Thyroid gland (tissue), 4 donors: ENCODE measurements at regions not wholly inside any gene's neighbourhood (a gene's known extent, or its start where the extent isn't known, plus 50 kb on each side); places are given as distances from the start of the nearest gene placed in this dataset.

Experiments
- POLR2A ChIP-seq, 2 donors: fragments of 450-650 bp; IDR thresholded peaks; one replicate each; pipeline ENCODE4 v1.6.1; 2017; ENCODE audit warnings: antibody characterized with exemption in 2 of 2, mild to moderate bottlenecking in 2 of 2, moderate library complexity in 1 of 2
- TF ChIP-seq, protein P1 (sequence below), 6 experiments: fragments of 200-600 bp in 3 of 6; fragments of 450-650 bp in 3 of 6; sonication (generic) in 3 of 6; IDR thresholded peaks; one replicate each; pipeline ENCODE4 v1.5.1; 2016 to 2019; ENCODE audit warnings: antibody characterized with exemption in 6 of 6, mild to moderate bottlenecking in 2 of 6, inconsistent platforms in 1 of 6, moderate library complexity in 1 of 6

DNA sequence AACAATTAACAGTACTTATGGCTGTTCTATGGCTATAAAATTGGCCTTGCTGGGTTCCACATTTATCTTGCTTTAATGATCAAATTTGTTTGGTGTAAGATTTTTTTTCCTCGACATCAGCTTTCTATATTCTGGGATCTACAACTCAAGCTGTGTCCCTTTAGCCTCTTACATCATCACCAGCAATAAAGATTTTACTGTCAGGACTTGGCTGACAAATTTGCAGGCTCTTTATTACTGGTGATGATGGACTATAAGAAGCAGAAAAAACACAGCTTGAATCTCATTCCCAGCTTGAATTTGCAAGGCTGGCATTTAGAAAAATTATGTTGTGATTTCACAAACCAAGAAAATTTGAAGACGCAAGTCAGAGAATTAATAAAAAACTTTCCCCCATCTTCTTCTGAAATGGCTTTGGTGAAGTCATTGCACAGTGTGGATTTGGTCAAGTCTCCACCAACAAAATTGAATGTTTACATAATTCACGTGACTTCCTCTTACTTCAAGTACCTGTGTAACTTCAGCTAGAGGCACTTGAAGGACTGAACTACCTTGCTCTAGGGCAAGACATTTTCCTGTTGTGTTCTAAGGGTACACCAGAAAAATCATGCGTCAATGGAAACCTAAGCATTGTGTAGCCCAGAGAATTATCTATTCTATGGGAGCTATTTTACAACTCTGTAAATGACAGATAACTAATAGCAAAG, 175.0 kb downstream of the CBLN4 start:
- no peak for TF ChIP-seq POLR2A (IDR thresholded peaks at IDR 0.05)
- TF ChIP-seq, protein P1, sequence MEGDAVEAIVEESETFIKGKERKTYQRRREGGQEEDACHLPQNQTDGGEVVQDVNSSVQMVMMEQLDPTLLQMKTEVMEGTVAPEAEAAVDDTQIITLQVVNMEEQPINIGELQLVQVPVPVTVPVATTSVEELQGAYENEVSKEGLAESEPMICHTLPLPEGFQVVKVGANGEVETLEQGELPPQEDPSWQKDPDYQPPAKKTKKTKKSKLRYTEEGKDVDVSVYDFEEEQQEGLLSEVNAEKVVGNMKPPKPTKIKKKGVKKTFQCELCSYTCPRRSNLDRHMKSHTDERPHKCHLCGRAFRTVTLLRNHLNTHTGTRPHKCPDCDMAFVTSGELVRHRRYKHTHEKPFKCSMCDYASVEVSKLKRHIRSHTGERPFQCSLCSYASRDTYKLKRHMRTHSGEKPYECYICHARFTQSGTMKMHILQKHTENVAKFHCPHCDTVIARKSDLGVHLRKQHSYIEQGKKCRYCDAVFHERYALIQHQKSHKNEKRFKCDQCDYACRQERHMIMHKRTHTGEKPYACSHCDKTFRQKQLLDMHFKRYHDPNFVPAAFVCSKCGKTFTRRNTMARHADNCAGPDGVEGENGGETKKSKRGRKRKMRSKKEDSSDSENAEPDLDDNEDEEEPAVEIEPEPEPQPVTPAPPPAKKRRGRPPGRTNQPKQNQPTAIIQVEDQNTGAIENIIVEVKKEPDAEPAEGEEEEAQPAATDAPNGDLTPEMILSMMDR (IDR thresholded peaks at IDR 0.05): no peak
